ENCODE measurements at regions not wholly inside any gene's neighbourhood (a gene's known extent, or its start where the extent isn't known, plus 50 kb on each side); places are given as distances from the start of the nearest gene placed in this dataset.
A peak's percentile ranks its signal among the peaks of the same experiment; 100 is the strongest.

DNA sequence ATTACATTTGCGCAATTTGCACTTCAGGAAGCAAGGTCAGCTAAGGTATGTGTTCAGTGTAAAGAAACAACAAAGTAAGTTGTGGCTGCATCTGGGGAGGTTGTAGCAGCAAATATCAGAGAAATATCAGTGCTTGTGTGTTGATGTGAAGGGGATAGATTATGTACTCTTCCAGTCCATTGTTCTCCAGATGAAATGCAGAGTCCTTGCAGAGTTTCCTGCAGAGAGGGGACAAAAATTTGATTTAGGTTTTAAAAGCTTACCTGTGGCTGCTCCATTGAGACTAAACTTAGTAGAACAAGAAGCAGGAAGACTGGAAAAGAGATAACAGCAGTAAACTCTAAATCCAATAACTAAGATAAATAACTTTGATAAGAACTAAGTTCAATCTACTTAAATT, 952.2 kb downstream of the CDH18 start:
- ATAC-seq (no peak; the same call in 2 of the 3 replicates), DNase-seq (ENCODE audit: low spot score) (no peak)
- Histone ChIP-seq H3K36me3 (ENCODE audit: insufficient read depth) (no peaks in the 10 kb centered on the region), H3K4me2 (peak overlapping the region; percentile 17), H4K20me1 (replicated peaks; ENCODE audit: insufficient read depth) (no peaks in the 10 kb centered on the region), H3K4me1 (ENCODE audit: insufficient read depth) (peaks cover 26% of the 10 kb centered on the region), H3K27ac (ENCODE audit: low read depth) (peak overlapping the region; percentile 53), H3K79me2 (replicated peaks; ENCODE audit: insufficient read depth) (no peaks in the 10 kb centered on the region), H3F3A (replicated peaks; ENCODE audit: low read depth) (no peaks in the 10 kb centered on the region), H3K9me2 (ENCODE audit: insufficient read depth) (no peaks in the 10 kb centered on the region), H3K4me3 (no peak overlapping the region), H3K27me3 (ENCODE audit: insufficient read depth) (no peaks in the 10 kb centered on the region), H2AFZ (no peak overlapping the region)
- no peaks in the 10 kb centered on the region for H3K9me3 Mint-ChIP-seq
- TF ChIP-seq CREB1 (CRISPR knock-in tag; IDR thresholded peaks at IDR 0.05; ENCODE audit: low read depth) (no peak), NANOG (IDR thresholded peaks at IDR 0.05; ENCODE audit: borderline replicate concordance) (0 out of 2 replicates have a peak, but pooled peaks have one; percentile 20)
- TF ChIP-seq, protein P1, sequence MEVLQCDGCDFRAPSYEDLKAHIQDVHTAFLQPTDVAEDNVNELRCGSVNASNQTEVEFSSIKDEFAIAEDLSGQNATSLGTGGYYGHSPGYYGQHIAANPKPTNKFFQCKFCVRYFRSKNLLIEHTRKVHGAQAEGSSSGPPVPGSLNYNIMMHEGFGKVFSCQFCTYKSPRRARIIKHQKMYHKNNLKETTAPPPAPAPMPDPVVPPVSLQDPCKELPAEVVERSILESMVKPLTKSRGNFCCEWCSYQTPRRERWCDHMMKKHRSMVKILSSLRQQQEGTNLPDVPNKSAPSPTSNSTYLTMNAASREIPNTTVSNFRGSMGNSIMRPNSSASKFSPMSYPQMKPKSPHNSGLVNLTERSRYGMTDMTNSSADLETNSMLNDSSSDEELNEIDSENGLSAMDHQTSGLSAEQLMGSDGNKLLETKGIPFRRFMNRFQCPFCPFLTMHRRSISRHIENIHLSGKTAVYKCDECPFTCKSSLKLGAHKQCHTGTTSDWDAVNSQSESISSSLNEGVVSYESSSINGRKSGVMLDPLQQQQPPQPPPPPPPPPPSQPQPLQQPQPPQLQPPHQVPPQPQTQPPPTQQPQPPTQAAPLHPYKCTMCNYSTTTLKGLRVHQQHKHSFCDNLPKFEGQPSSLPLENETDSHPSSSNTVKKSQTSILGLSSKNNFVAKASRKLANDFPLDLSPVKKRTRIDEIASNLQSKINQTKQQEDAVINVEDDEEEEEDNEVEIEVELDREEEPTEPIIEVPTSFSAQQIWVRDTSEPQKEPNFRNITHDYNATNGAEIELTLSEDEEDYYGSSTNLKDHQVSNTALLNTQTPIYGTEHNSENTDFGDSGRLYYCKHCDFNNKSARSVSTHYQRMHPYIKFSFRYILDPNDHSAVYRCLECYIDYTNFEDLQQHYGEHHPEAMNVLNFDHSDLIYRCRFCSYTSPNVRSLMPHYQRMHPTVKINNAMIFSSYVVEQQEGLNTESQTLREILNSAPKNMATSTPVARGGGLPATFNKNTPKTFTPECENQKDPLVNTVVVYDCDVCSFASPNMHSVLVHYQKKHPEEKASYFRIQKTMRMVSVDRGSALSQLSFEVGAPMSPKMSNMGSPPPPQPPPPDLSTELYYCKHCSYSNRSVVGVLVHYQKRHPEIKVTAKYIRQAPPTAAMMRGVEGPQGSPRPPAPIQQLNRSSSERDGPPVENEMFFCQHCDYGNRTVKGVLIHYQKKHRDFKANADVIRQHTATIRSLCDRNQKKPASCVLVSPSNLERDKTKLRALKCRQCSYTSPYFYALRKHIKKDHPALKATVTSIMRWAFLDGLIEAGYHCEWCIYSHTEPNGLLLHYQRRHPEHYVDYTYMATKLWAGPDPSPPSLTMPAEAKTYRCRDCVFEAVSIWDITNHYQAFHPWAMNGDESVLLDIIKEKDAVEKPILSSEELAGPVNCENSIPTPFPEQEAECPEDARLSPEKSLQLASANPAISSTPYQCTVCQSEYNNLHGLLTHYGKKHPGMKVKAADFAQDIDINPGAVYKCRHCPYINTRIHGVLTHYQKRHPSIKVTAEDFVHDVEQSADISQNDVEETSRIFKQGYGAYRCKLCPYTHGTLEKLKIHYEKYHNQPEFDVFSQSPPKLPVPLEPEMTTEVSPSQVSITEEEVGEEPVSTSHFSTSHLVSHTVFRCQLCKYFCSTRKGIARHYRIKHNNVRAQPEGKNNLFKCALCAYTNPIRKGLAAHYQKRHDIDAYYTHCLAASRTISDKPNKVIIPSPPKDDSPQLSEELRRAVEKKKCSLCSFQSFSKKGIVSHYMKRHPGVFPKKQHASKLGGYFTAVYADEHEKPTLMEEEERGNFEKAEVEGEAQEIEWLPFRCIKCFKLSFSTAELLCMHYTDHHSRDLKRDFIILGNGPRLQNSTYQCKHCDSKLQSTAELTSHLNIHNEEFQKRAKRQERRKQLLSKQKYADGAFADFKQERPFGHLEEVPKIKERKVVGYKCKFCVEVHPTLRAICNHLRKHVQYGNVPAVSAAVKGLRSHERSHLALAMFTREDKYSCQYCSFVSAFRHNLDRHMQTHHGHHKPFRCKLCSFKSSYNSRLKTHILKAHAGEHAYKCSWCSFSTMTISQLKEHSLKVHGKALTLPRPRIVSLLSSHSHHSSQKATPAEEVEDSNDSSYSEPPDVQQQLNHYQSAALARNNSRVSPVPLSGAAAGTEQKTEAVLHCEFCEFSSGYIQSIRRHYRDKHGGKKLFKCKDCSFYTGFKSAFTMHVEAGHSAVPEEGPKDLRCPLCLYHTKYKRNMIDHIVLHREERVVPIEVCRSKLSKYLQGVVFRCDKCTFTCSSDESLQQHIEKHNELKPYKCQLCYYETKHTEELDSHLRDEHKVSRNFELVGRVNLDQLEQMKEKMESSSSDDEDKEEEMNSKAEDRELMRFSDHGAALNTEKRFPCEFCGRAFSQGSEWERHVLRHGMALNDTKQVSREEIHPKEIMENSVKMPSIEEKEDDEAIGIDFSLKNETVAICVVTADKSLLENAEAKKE (CRISPR knock-in tag; IDR thresholded peaks at IDR 0.05), result peak; percentile 67; the same call in 1 of the 2 replicates
- H3K27ac Mint-ChIP-seq, result peak overlapping the region; percentile 77
- peak overlapping the region; percentile 23; the same call in 1 of the 3 replicates for H3K4me3 Mint-ChIP-seq
- no peaks in the 10 kb centered on the region; the same call in 2 of the 3 replicates for H3K36me3 Mint-ChIP-seq (ENCODE audit: low read depth)
- peaks cover 2% of the 10 kb centered on the region for H3K27me3 Mint-ChIP-seq (ENCODE audit: insufficient read depth, low read depth, poor library complexity)
- peaks cover 26% of the 10 kb centered on the region for H3K4me1 Mint-ChIP-seq

DNA sequence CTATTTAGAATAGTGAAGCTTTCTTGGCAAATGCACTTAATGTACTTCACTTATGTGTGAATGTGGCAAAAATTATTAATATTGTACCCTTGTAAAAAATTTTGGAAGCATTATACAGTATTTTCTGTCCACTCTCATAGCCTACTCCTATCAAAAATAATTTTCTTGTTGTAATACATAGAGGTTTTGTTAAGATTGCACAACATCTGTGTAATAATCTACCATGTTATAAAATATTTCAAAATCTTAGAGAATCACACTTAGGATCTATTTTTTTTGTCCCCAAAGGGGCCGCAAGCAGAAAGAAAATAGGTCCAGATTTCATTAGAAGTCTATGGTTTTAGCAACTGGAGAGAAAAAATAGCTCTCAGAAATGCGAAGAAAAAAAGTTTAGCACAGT, 945.9 kb downstream of the CDH18 start:
- Histone ChIP-seq H3K79me2 (replicated peaks; ENCODE audit: insufficient read depth) (no peaks in the 10 kb centered on the region), H3K27ac (ENCODE audit: low read depth) (no peak overlapping the region), H2AFZ (no peak overlapping the region), H3K9me2 (ENCODE audit: insufficient read depth) (peaks cover 7% of the 10 kb centered on the region), H3K4me2 (no peak overlapping the region), H3K27me3 (ENCODE audit: insufficient read depth) (no peaks in the 10 kb centered on the region), H3K4me3 (no peak overlapping the region), H3K36me3 (ENCODE audit: insufficient read depth) (no peaks in the 10 kb centered on the region; the same call in 1 of the 2 replicates), H4K20me1 (replicated peaks; ENCODE audit: insufficient read depth) (no peaks in the 10 kb centered on the region), H3K4me1 (ENCODE audit: insufficient read depth) (peaks cover 5% of the 10 kb centered on the region; the same call in 1 of the 2 replicates), H3F3A (replicated peaks; ENCODE audit: low read depth) (no peaks in the 10 kb centered on the region)
- Mint-ChIP-seq H3K27me3 (ENCODE audit: insufficient read depth, low read depth, poor library complexity) (no peaks in the 10 kb centered on the region), H3K4me1 (peaks cover 7% of the 10 kb centered on the region), H3K27ac (no peak overlapping the region), H3K4me3 (no peak overlapping the region), H3K9me3 (no peaks in the 10 kb centered on the region; the same call in 2 of the 3 replicates), H3K36me3 (ENCODE audit: low read depth) (0 out of 3 replicates have a peak, but pooled peaks cover 3% of the 10 kb centered on the region)
- DNase-seq (ENCODE audit: low spot score) (no peak), ATAC-seq (no peak)
- TF ChIP-seq, protein P1 (CRISPR knock-in tag; IDR thresholded peaks at IDR 0.05), result no peak
- TF ChIP-seq ZNF331 (CRISPR knock-in tag; IDR thresholded peaks at IDR 0.05; ENCODE audit: low read depth), result no peak
- no peak for TF ChIP-seq ZNF114 (CRISPR knock-in tag; IDR thresholded peaks at IDR 0.05)
- no peak for TF ChIP-seq EZH2phosphoT487 (IDR thresholded peaks at IDR 0.05; ENCODE audit: unreplicated experiment)
